GM21737 (cell line): ENCODE measurements at regions not wholly inside any gene's neighbourhood (a gene's known extent, or its start where the extent isn't known, plus 50 kb on each side); places are given as distances from the start of the nearest gene placed in this dataset.
A peak's percentile ranks its signal among the peaks of the same experiment; 100 is the strongest.
"Not testable (repeated sequence)": the region's sequence is repeated elsewhere in the genome, so short reads cannot be mapped to it uniquely, and the experiment has no call there.

Experiments used
- ATAC-seq: cut with Tn5 transposase; IDR thresholded peaks from one replicate; pipeline ENCODE4 v1.9.1; 2021; ENCODE audit warnings: mild to moderate bottlenecking, moderate library complexity; ENCODE audit not compliant: unreplicated experiment

DNA sequence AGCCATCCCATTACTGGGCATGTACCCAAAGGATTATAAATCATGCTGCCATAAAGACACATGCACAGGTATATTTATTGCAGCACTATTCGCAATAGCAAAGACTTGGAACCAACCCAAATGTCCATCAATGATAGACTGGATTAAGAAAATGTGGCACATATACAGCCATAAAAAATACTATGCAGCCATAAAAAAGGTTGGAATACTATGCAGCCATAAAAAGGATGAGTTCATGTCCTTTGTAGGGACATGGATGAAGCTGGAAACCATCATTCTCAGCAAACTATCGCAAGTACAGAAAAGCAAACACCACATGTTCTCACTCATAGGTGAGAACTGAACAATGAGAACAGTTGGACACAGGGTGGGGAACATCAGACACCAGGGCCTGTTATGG lies 151.5 kb downstream of the PLK2 start:
- not testable (repeated sequence) for ATAC-seq

DNA sequence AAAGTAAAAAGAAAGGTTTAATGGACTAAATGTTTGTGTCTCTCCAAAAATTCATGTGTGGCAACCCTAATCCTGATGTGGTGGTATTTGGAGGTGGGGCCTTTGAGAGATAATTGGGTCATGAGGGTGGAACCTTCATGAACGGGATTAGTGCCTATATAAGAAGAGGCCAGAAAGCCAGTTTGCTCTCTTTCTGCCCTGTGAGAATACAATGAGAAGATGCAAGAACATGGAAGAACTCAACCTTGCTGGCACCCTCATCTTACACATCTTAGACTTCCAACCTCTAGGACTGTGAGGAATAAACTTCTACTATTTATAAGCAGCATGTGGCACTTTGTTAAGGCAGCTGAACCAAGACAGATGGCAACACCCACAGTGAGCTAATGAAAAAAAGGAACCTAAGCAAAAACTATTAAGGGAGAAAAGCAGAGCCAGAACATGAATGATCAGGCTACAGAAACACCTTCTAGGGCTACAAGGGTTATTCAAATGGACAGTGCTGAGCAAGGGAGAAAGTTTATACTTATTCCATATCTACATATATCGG lies 159.5 kb downstream of the PLK2 start:
- ATAC-seq = no peak

DNA sequence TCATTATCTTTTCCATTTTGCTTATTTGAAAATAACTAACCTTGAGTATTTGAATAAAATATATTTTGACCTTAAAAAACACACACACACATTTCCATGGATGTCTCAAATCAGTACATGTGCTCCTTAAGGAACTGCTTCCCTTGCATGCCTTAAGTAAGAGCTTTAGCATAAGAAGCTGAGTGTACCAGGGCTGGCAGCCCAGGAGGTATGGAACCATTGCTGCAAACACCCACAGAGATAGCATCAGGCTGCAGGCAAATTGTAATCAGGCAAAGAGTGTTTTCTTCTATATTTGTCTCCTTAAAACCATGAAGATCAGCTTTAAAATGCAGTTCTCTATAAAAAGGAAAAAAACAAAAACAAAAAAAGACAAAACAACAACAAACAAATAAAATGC lies 160.6 kb downstream of the PLK2 start:
- ATAC-seq = no peak

DNA sequence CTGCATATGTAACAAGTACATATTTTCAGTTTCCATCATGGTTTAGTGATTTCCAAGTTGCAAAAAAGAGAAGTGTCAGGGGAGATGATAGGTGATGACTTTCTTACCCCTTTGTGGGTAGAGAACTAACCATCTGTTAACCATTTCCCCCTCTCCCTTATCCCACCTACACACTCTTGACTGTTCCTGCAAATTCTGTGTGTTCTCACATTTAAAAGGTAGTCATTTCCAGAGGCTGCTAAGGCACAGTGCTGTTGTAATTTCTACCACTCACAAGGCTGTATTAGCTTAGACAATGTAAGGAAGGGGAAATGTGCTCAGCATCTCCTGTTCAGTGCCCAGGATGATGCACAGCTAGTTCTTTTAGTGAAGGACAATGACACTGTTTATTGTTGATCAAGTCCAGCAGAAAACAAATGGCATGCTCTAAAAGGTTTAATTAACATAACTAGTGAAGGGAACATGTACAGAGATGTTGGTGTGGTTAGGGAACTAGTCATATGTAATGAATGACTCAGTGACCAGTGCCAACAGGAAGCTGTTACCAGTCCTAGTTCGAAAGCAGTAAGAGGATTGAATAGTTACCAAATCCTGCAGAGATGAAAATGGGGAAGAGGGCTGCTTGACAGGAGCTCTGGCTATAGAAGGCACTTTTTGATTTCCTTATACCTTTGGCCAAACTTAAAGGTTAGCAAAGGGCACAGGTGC lies 165.1 kb downstream of the PLK2 start:
- peak; percentile 62 for ATAC-seq

DNA sequence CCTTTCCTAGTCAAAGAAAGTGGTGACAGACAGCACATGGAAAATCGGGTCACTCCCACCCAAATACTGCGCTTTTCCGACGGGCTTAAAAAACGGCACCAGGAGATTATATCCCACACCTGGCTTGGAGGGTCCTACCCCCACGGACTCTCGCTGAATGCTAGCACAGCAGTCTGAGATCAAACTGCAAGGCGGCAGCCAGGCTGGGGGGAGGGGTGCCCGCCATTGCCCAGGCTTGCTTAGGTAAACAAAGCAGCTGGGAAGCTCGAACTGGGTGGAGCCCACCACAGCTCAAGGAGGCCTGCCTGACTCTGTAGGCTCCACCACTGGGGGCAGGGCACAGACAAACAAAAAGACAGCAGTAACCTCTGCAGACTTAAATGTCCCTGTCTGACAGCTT lies 171.6 kb downstream of the PLK2 start:
- ATAC-seq = not testable (repeated sequence)

DNA sequence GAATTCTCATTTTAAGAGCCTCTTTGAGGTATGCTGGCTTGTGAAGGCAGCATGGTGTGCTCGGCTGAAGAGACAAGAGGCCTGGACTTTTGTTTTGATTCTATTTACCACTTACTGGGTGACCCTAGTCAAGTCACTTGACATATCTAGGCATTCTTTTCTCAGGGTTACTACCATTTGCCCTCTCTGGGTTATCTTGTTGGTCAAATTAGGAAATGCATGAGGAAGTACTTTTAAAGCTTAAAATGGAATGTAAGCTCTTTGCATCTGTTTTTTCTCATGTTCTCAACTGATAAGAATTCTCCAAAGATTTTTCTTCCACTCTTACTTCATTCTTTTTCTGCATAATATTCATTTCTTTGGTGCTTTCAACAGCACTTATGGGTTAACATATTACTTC lies 173.1 kb downstream of the PLK2 start:
- ATAC-seq = no peak

DNA sequence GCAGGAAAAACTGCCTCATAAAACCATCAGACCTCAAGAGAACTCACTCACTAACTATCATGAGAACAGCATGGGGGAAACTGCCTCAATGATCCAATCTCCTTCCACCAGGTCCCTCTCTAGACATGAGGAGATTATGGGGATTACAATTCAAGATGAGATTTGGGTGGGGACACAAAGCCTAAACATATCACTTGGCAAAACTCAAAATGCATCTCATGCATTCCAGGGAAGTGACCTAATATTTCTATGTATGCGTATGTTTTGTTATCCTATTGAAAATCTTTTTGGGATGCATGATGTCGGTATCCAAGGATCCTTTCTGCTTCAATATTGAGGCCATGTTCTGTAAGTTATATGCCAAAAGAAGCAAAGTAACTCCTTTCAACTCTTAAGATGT lies 174.0 kb downstream of the PLK2 start:
- no peak for ATAC-seq

DNA sequence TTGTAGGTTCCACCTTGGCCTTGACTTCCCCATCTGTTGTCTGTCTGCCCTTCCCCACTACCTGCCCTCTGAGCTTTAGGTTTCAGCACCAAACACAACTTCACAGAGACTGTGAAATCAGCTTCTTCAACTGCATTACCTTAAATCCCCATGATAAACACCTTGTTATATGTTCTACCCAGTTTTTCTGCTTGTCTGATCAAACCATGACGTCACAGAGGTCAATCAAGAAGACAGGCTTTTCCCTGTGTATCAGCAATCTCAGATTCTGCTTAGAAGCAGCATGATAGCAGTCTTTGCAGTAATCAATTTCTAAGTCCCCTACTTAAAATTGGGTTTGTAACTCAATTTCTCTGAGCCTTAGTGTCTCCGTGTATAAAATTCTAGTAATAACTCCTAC lies 175.0 kb downstream of the PLK2 start:
- no peak for ATAC-seq

DNA sequence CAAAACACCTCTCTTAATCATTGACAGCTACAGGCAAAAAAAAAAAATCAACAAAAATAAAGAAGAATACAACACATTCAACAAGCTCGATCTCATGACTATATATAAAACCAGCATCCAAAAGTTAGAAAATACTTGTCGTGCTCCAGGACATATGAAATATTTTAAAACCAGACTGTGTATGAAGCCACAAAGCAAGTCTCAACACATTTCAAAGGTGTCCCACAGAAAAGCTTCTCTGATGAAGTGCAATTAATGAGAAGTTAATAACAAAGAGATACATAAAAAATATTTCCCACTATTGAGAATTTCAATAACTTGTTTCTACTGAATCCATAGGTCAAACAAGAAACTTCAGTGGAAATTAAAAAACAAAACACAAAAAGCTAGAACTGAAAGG lies 178.7 kb downstream of the PLK2 start:
- ATAC-seq = no peak

DNA sequence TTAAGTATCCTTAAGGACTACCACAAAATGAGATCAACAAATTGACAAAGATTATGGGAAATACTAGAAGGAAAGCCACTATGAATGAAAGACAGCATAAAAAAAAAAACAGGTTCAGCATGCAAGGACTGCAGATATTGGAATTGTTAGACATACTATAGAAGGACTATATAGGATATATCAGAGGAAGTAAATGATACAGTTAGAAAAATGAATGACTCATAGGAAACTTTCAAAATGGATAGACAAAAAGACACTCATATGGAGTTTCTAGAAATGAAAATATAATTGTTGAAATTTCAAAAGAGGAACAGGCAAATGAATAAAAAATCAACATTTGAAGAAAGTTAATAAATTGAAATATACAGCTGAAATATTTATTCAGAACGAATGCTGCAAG lies 180.6 kb downstream of the PLK2 start:
- ATAC-seq = no peak

DNA sequence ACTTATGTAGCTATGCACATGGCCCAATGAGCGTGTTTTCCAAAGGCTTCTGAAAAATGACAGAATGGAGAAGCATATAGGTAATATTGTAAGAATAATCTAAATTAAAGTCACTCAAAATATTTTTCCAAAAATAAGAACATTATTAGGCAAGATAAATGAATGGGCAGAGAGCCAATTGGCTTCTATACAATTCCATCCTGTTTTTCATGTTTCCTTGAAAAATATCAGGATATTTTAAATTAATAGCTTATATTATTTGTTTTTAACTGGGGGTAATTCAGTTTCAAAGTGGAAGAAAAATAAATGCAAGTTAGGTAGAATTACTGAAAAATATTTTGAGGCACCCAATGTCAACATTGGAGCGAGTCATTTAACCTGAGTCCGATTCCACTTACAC lies 183.5 kb downstream of the PLK2 start:
- ATAC-seq = no peak

DNA sequence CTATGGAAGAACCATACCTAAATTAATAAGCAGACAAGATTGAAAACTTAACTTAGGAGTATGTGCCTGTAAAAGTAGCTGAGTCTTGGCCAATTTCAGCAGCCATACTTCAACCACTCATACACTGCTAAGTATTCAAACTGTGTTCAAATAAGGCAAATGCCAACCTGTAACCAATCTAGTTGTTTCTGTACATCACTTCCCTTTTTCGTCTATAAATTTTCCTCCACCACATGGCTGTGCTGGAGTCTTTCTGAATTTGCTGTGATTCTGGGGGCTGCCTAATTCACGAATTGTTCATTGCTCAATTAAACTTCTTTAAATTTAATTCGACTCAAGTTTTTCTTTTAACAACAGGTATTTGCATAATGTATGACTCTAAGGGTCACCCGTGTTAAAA lies 184.4 kb downstream of the PLK2 start:
- ATAC-seq = no peak

DNA sequence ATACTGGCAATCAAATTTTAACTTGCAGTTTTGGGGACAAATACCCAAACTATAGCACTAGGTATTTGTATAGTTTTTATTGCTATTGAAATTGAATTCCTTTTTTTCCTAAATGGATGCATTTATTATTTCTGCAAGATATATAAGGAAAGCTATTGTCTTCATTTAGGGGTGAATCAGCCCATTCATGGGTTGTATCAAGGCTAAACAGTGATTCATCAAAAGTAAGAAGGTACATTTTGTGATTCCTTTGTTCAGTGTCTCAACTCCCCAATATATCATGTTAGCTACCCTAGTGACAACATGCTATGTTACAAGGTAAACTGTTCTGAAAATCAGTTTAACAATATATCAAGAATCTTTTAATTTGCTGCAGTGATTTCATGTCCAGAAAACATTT lies 185.7 kb downstream of the PLK2 start:
- no peak for ATAC-seq

DNA sequence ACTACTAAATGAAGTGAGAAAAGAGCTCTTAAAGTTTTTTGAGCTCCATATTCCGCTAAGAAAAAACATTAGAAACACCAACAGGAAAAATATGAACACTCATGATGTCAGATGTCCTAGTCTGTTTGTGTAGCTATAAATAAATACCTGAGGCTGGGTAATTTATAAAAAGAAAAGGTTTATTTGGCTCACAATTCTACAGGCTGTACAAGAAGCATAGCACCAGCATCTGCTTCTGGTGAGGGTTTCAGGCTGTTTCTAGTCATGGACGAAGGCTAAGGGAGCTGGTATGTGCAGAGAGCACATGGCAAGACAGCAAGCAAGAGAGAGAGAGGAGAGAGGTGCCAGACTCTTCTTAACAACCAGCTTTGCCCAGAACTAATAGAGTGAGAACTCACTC lies 186.2 kb downstream of the PLK2 start:
- no peak for ATAC-seq

DNA sequence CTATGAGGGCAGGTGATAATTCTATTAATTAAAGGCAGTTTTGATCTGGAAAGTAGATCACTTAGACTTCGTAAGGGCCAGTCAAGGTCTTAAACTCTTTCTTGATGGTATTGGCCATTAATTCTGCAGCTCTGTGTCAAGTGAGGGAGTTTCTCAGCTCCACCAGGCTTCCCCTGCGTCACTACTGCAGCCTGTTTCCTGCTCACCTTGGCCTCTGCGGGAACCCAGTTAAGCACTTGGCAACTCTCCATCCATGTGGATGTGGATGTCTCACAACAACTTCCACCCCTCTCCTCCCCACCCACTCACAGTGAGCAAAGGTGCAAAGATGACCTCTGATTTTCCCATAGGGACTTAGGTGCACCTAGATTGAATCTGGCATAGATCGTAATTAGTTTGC lies 191.6 kb downstream of the PLK2 start:
- ATAC-seq = no peak

DNA sequence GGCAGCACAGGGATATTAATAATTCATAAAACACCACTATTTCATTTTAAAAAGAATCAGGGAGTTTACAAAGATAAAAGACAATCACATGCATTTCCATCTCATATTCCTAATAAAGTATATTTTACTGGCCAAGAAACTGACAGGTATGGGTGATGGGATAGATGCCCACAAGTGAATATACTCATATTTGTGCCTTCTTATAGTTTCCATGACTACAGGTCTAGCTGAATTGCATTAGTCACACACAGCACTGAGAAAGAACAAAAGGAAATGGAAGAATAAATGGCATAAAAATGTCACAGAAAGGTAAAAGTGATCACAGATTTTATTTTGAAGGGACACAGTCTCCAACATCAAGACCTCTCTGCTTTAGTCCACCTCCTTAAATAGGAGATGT lies 193.5 kb downstream of the PLK2 start:
- ATAC-seq = no peak

DNA sequence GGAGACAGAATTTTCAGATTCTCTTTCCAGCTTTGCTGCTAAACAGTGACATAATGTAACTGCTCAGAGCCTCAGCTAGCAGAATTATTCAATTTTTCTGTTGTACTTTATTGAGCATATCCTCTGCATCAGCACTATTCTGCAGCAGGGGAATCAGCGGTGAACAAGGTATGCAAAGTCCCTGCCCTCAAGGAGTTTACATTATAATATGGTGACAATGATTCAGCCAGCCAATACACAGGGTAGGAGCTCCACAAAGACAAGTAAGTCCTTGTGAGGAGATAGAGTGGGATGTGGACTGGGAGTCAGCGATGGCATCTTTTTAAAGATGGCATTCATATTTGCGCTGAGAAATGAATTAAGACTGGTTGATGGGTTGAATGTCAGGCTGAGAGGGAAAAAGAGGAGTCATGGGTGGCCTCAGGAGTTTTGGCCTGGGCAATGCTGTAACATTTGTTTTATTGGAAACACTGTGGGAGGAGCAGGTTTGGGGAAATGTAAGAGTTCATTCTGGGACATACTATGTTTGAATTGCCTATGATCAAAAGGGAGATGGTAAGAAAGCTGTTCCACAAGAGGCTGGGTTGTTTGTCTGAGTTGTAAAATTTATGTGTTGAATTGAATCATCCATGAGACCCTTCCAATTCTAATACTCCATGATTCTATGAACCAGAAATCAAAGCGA lies 194.5 kb downstream of the PLK2 start:
- ATAC-seq = no peak

DNA sequence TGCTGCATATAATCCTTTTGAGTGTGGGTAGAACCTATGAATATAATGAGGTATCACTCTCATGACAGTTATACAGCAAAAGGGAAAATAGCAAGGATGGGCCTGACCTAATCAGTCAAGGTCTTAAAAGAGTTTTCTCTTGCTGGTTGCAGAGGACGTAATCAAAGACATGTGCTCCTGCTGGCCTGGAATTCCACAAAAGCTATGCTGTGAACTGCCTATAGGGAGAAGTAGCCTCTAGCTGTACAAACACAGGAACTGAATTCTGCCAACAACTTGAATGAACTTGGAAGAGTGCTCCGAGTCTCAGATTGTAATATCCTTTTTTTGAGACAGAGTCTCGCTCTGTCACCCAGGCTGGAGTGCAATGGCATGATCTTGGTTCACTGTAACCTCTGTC lies 195.6 kb downstream of the PLK2 start:
- no peak for ATAC-seq

DNA sequence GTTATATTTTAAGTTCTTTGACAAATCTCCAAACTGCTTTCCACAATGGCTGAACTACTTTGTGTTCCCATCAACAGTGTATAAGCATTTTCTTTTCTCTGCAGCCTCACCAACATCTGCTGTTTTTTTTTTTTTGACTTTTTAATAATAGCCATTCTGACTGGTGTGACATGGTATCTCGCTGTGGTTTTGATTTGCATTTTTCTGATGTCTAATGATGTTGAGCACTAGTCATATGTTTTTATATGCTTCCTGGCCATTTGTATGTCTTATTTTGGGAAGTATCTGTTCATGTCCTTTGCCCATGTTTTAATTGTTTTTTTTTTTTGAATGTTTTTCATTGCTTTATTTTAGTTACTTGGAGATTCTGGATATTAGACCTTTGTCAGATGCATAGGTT lies 196.6 kb downstream of the PLK2 start:
- ATAC-seq = no peak

DNA sequence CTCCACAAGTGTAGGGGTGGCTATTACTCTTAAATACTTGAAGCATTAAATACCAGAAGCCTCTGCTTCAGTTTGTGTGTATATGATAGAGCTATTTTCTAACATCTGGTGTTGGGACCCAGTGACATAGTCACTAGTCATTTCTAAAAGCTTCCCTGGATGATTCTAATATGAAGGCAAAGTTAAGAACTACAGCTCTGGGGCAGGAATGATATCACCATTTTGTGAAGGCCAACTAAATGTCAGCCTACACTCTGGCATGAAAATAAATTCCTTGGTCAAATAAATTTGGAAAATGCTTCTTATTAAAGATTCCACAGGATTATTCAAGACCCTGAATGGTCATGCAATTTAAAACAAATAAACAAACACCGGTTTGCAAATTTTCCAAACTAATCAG lies 197.7 kb downstream of the PLK2 start:
- ATAC-seq = no peak

DNA sequence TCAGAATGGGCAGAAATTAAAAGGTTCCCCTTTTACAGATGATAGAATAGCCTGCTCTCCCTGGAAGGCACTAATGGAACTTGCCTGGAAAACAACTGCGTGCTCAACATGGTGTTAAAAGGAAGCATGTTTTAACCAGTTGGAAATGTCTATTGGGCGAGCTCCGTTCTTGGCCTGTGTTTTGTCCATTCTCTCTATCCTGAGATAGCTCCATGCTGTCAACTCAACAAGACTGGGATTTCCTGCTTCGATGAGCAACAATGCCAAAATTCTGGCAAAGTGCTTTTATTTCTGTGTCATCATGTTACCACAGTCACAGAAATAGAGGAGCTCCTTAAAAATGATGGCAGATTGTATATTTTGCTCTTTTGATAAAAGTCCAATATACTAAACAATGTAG lies 198.3 kb downstream of the PLK2 start:
- no peak for ATAC-seq

DNA sequence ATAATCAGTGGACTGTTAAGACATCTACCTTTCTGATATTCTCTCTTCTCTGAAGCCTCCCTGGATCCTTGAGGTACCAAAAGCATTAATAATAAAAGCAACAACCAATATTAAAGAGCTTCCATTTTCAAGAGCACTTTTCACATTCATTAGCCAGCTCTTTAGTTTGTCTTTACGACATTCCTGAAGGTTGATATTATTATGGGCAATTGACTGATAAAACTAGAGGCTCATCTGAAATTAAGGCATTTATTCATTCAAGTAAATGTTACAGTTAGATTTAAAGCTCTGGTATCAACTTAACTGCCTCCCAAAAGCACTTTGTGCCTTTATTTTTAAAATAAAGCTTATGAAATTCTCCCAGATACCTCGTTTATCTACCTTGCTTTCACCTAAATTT lies 199.6 kb downstream of the PLK2 start:
- no peak for ATAC-seq
